ENCODE measurements at regions not wholly inside any gene's neighbourhood (a gene's known extent, or its start where the extent isn't known, plus 50 kb on each side); places are given as distances from the start of the nearest gene placed in this dataset.
"Not testable (repeated sequence)": the region's sequence is repeated elsewhere in the genome, so short reads cannot be mapped to it uniquely, and the experiment has no call there.

GRCh38 chr4:133314991-133315390 lies 165.9 kb downstream of the PCDH10 start:
- no peak for DNase-seq (ENCODE audit: low read depth)
- no peaks in the 10 kb centered on the region for H3K36me3 ChIP-seq (ENCODE audit: control insufficient read depth, insufficient read depth, low read length)
- H3K4me3 ChIP-seq (ENCODE audit: low read depth, low read length), result no peak overlapping the region
- no peaks in the 10 kb centered on the region for H3K27me3 ChIP-seq (ENCODE audit: control insufficient read depth, insufficient read depth, low read length)
- POLR2A ChIA-PET, result no interaction called here
- CTCF ChIA-PET, result no interaction called here
- no peak for TF ChIP-seq CTCF (IDR thresholded peaks at IDR 0.05; ENCODE audit: insufficient read depth, low read depth, low read length)

- CTCF ChIA-PET, result no interaction called here
- no peak overlapping the region for H3K4me3 ChIP-seq (ENCODE audit: low read depth, low read length)
- POLR2A ChIA-PET, result no interaction called here
Observed at GRCh38 chr4:133287396-133287795, 138.3 kb downstream of the PCDH10 start.

GRCh38 chr4:133278591-133278990 lies 129.5 kb downstream of the PCDH10 start:
- no peaks in the 10 kb centered on the region for H3K27me3 ChIP-seq (ENCODE audit: control insufficient read depth, insufficient read depth, low read length)
- no peaks in the 10 kb centered on the region for H3K36me3 ChIP-seq (ENCODE audit: control insufficient read depth, insufficient read depth, low read length)
- TF ChIP-seq CTCF (IDR thresholded peaks at IDR 0.05; ENCODE audit: insufficient read depth, low read depth, low read length), result no peak
- H3K4me3 ChIP-seq (ENCODE audit: low read depth, low read length), result no peak overlapping the region
- no peak for DNase-seq (ENCODE audit: low read depth)
- ChIA-PET POLR2A (no interaction called here), CTCF (no interaction called here)

More at GRCh38 chr4:133287396-133287795, 138.3 kb downstream of the PCDH10 start:
- Histone ChIP-seq H3K27me3 (ENCODE audit: control insufficient read depth, insufficient read depth, low read length) (no peaks in the 10 kb centered on the region), H3K36me3 (ENCODE audit: control insufficient read depth, insufficient read depth, low read length) (no peaks in the 10 kb centered on the region)
- DNase-seq (ENCODE audit: low read depth), result no peak
- no peak for TF ChIP-seq CTCF (IDR thresholded peaks at IDR 0.05; ENCODE audit: insufficient read depth, low read depth, low read length)

GRCh38 chr4:133277940-133278339 lies 128.8 kb downstream of the PCDH10 start:
- DNase-seq (ENCODE audit: low read depth); CTCF ChIA-PET; H3K36me3 ChIP-seq (ENCODE audit: control insufficient read depth, insufficient read depth, low read length); POLR2A ChIA-PET; H3K4me3 ChIP-seq (ENCODE audit: low read depth, low read length); H3K27me3 ChIP-seq (ENCODE audit: control insufficient read depth, insufficient read depth, low read length): not testable (repeated sequence)

- POLR2A ChIA-PET, result no interaction called here
- Histone ChIP-seq H3K27me3 (ENCODE audit: control insufficient read depth, insufficient read depth, low read length) (no peaks in the 10 kb centered on the region), H3K36me3 (ENCODE audit: control insufficient read depth, insufficient read depth, low read length) (no peaks in the 10 kb centered on the region), H3K4me3 (ENCODE audit: low read depth, low read length) (no peak overlapping the region)
- TF ChIP-seq CTCF (IDR thresholded peaks at IDR 0.05; ENCODE audit: insufficient read depth, low read depth, low read length), result no peak
- no peak for DNase-seq (ENCODE audit: low read depth)
- CTCF ChIA-PET, result no interaction called here
Observed at GRCh38 chr4:133275246-133275645, 126.2 kb downstream of the PCDH10 start.

GRCh38 chr4:133273401-133273800 lies 124.3 kb downstream of the PCDH10 start:
- no peak for TF ChIP-seq CTCF (IDR thresholded peaks at IDR 0.05; ENCODE audit: insufficient read depth, low read depth, low read length)
- ChIA-PET CTCF (no interaction called here), POLR2A (no interaction called here)
- H3K4me3 ChIP-seq (ENCODE audit: low read depth, low read length), result no peak overlapping the region
- no peak for DNase-seq (ENCODE audit: low read depth)
- no peaks in the 10 kb centered on the region for H3K27me3 ChIP-seq (ENCODE audit: control insufficient read depth, insufficient read depth, low read length)
- H3K36me3 ChIP-seq (ENCODE audit: control insufficient read depth, insufficient read depth, low read length), result no peaks in the 10 kb centered on the region
